GM12892 (cell line): ENCODE measurements at regions not wholly inside any gene's neighbourhood (a gene's known extent, or its start where the extent isn't known, plus 50 kb on each side); places are given as distances from the start of the nearest gene placed in this dataset.

Source experiments
- POLR2A ChIP-seq: IDR thresholded peaks from 2 replicates; pipeline ENCODE4 v1.6.1; 2011; ENCODE audit warnings: low read depth, low read length, control low read depth
- POLR2AphosphoS5 ChIP-seq: IDR thresholded peaks from 2 replicates; pipeline ENCODE4 v1.6.1; 2011; ENCODE audit warnings: low read depth, low read length, control low read depth
- TAF1 ChIP-seq: IDR thresholded peaks from 2 replicates; pipeline ENCODE4 v1.6.1; 2011; ENCODE audit warnings: low read depth, mild to moderate bottlenecking, control low read depth, low read length, borderline replicate concordance

- TF ChIP-seq POLR2AphosphoS5 (no peak), POLR2A (no peak), TAF1 (no peak)
Measured at GRCh38 chr15:31477301-31477700, 150.7 kb downstream of the KLF13 start.
